Esophagus muscularis mucosa (tissue), 3 donors: ENCODE measurements at regions not wholly inside any gene's neighbourhood (a gene's known extent, or its start where the extent isn't known, plus 50 kb on each side); places are given as distances from the start of the nearest gene placed in this dataset.

Source experiments
- CTCF ChIP-seq, 3 experiments: fragments of 200-600 bp in 2 of 3; fragments of 450-650 bp in 1 of 3; sonication (generic) in 2 of 3; IDR thresholded peaks; one replicate each; pipeline ENCODE4 v1.5.1; 2017 to 2019; ENCODE audit warnings: antibody characterized with exemption in 3 of 3, mild to moderate bottlenecking in 2 of 3, moderate library complexity in 1 of 3
- POLR2A ChIP-seq: fragments of 450-650 bp; IDR thresholded peaks from one replicate; pipeline ENCODE4 v1.6.1; 2017; ENCODE audit warnings: antibody characterized with exemption, moderate library complexity, mild to moderate bottlenecking, low read depth
- POLR2AphosphoS5 ChIP-seq, 2 donors: sonication (generic); formaldehyde crosslinking; IDR thresholded peaks; one replicate each; pipeline ENCODE4 v1.6.1; 2017; ENCODE audit warnings: antibody characterized with exemption in 2 of 2

GRCh38 chrY:7816567-7816966 is 905.0 kb upstream of the AMELY start:
- TF ChIP-seq CTCF (IDR thresholded peaks at IDR 0.05) = no peak
- TF ChIP-seq POLR2AphosphoS5 (IDR thresholded peaks at IDR 0.05) = no peak
- TF ChIP-seq POLR2A = no peak
